ENCODE measurements at regions not wholly inside any gene's neighbourhood (a gene's known extent, or its start where the extent isn't known, plus 50 kb on each side); places are given as distances from the start of the nearest gene placed in this dataset.

DNA sequence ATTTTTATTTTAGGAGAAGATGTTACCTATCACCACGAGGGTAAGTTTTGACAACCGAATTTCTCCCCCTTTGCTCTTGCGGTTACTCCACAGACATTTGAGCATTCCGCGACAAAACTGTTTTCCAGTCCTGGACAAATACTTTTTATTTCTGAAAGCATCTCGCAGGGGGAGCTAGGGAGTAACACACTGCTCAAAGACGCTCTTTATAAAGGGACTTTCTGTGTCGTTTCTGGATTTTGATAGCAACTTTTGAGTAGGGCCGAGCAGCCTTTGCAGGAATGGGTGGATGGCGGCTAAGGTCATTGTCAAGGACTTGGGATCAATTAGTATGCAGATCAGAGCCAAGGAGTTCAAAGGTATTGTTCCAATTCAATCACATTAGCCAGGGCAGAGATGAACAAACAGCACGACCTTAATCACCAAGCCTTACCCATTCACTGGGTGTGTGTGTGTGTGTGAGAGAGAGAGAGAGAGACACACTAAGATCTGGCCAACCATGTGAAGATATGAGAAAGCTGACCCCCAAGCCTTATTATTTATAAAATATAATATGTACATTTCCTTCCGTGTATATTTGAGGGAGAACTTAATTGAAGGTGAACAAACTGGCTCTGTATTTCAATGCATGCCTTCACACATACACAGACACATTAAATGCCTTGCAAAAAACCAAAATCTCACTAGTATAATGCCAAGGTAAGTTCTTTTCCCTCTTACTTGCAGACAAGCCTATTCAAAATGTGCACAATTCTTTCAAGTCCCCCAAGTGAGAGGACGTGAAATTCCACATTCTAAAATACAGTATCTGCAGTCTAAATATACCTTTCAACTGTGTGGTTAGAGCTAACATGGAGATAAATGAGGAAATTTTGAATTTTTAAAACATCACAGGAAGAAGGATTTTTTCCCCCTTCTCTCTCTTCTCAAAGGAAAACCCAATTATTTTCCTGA is 613.8 kb downstream of the VRK1 start:
- peaks cover 3 to 55% (median 8%) of the 10 kb centered on the region in 3 donors for H3K27me3 ChIP-seq (ENCODE audit: insufficient read depth in 3 of 3, low read length in 2 of 3)
- H3K4me1 ChIP-seq: no peaks in the 10 kb centered on the region
- no peak for DNase-seq
- intact Hi-C loops (cut with DNase I): no loop called here
- no peak overlapping the region for H3K4me3 ChIP-seq
- H3K36me3 ChIP-seq (ENCODE audit: insufficient read depth in 1 of 2, low read depth in 1 of 2): no peaks in the 10 kb centered on the region
- WGBS, 3 donors: 30 to 36% (median 34%) methylated on average over 13 of the region's 13 CpGs
- TF ChIP-seq, protein P1, sequence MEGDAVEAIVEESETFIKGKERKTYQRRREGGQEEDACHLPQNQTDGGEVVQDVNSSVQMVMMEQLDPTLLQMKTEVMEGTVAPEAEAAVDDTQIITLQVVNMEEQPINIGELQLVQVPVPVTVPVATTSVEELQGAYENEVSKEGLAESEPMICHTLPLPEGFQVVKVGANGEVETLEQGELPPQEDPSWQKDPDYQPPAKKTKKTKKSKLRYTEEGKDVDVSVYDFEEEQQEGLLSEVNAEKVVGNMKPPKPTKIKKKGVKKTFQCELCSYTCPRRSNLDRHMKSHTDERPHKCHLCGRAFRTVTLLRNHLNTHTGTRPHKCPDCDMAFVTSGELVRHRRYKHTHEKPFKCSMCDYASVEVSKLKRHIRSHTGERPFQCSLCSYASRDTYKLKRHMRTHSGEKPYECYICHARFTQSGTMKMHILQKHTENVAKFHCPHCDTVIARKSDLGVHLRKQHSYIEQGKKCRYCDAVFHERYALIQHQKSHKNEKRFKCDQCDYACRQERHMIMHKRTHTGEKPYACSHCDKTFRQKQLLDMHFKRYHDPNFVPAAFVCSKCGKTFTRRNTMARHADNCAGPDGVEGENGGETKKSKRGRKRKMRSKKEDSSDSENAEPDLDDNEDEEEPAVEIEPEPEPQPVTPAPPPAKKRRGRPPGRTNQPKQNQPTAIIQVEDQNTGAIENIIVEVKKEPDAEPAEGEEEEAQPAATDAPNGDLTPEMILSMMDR (IDR thresholded peaks at IDR 0.05): no peak
- no peak overlapping the region for H3K27ac ChIP-seq
- no peaks in the 10 kb centered on the region for H3K9me3 ChIP-seq
- ATAC-seq: no peak

DNA sequence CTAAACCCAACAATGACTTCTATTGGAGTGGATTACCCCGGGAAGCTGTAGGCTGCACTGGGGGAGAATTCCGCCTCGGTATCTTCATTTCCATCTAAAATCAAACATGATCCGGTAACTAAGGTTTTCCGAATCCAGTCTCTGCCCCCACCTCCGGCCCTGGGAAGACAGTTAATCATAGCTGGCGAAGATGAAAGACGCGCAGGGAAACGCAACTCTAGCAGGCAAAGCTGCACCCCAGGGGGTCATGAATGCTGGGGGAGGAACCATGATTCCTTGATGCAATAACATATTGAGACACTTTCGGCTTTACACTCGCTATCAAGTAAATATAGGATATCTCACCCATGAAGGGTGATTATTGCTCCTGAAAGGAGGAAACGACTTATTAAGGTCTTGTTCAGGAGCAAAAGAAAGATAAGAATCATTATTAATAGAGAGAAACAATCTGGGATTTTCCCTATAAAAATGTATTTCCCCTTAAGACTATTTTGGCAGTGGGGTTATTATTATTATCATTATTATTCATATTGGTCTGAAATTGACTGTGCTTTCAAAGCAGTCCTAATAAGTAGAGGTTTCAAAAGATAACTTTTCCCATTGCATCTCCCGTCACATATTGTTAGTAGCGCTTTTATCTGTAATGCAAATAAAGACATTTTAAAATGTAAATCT is 614.9 kb downstream of the VRK1 start:
- Histone ChIP-seq H3K27ac (no peak overlapping the region), H3K27me3 (ENCODE audit: insufficient read depth in 3 of 3, low read length in 2 of 3) (peaks cover 3 to 55% (median 8%) of the 10 kb centered on the region in 3 donors), H3K4me3 (no peak overlapping the region), H3K4me1 (no peaks in the 10 kb centered on the region), H3K9me3 (no peaks in the 10 kb centered on the region), H3K36me3 (ENCODE audit: insufficient read depth in 1 of 2, low read depth in 1 of 2) (no peaks in the 10 kb centered on the region)
- ATAC-seq (no peak), DNase-seq (no peak)
- 21 to 29% (median 21%) methylated on average over 15 of the region's 15 CpGs for WGBS, 3 donors
- intact Hi-C loops (cut with DNase I): no loop called here
- TF ChIP-seq, protein P1 (IDR thresholded peaks at IDR 0.05): no peak

DNA sequence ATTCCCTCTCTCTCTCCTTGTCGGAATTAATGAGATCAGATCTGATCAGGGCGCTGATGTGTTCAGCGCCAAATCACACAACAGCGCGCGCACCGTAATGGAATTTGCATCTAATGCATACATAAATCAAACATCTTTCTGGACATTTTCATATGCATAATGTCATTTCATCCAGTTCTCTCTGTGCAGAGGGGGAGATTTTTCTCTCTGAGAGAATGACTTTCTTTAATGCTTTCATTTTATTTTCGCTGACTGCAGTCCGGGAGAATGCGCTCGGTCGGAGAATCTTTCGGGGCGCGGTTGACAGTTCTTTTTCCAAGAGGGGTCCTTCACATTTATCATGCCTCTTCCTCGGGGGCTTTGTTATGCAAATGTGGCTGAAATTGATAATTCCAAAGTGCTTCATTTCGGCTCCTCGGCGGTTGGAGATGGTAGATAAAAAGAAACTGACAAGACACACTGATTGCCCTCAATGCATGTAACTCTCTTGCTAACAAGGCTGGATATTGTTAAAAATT is 615.9 kb downstream of the VRK1 start:
- Histone ChIP-seq H3K9me3 (no peaks in the 10 kb centered on the region), H3K27me3 (ENCODE audit: insufficient read depth in 3 of 3, low read length in 2 of 3) (peaks cover 3 to 55% (median 8%) of the 10 kb centered on the region in 3 donors), H3K4me1 (no peaks in the 10 kb centered on the region), H3K36me3 (ENCODE audit: insufficient read depth in 1 of 2, low read depth in 1 of 2) (no peaks in the 10 kb centered on the region), H3K27ac (no peak overlapping the region), H3K4me3 (no peak overlapping the region)
- intact Hi-C loops (cut with DNase I): no loop called here
- 12 to 15% (median 14%) methylated on average over 19 of the region's 19 CpGs for WGBS, 3 donors
- TF ChIP-seq, protein P1 (IDR thresholded peaks at IDR 0.05): no peak
- ATAC-seq (no peak), DNase-seq (no peak)

DNA sequence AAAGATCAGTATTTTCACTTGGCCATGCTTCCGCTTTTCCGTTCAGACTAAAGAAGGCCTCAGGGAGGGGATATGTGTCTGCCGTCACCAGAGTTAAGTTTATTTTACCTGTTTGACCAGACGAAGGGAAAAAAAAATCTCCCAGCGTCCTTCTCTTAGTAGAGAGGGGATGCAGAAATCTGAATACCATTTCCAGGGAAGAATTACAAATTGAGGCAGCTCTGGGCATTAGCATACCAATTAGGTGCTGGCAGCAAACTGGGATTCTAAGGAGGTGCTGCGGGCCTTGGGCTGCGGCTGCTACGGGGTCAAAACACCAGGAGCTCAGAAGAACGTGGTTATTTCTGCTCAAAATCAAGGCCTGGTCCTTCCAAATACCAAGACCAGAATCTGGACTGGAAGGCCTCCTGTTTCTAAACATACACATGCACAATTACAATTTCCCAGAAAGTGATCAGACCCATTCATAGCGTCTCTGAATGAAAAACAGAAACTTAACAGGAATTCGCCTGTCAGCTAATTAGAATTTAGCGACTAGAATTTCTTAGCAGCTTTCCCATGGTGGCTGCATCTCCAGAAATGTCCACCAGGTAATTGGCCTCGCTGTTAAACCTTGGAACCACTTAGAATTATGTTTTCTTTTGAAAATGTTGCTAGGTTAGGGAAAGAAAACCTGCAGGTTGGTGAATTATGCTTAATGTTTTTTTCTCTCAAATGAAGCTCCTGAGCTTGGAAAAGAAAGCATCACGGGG is 617.0 kb downstream of the VRK1 start:
- no peak overlapping the region for H3K27ac ChIP-seq
- no peaks in the 10 kb centered on the region for H3K36me3 ChIP-seq (ENCODE audit: insufficient read depth in 1 of 2, low read depth in 1 of 2)
- H3K27me3 ChIP-seq (ENCODE audit: insufficient read depth in 3 of 3, low read length in 2 of 3): peaks cover 3 to 53% (median 8%) of the 10 kb centered on the region in 3 donors
- H3K4me3 ChIP-seq: no peak overlapping the region
- no peaks in the 10 kb centered on the region for H3K9me3 ChIP-seq
- no peak for DNase-seq
- 70 to 80% (median 77%) methylated on average over 14 of the region's 14 CpGs for WGBS, 3 donors
- TF ChIP-seq, protein P1 (IDR thresholded peaks at IDR 0.05): no peak
- ATAC-seq: no peak
- H3K4me1 ChIP-seq: no peaks in the 10 kb centered on the region
- intact Hi-C loops (cut with DNase I): no loop called here

Data from psoas muscle (tissue), 7 donors.